Nephron progenitor cell (in vitro differentiated cells): ENCODE measurements at regions not wholly inside any gene's neighbourhood (a gene's known extent, or its start where the extent isn't known, plus 50 kb on each side); places are given as distances from the start of the nearest gene placed in this dataset.

Source experiments
- DNase-seq: peaks from one replicate; pipeline ENCODE4 v3.0.0; 2021
- H3K27ac Mint-ChIP-seq: 2 replicates; pipeline ENCODE4 v1.8.0; 2021; ENCODE audit warnings: mild to moderate bottlenecking, moderate library complexity, mixed read lengths
- H3K27me3 Mint-ChIP-seq: 2 replicates; pipeline ENCODE4 v1.8.0; 2021; ENCODE audit warnings: mild to moderate bottlenecking, low read depth, mixed read lengths; ENCODE audit not compliant: poor library complexity
- H3K36me3 Mint-ChIP-seq: 2 replicates; pipeline ENCODE4 v1.8.0; 2021; ENCODE audit warnings: low read depth, mixed read lengths
- H3K4me1 Mint-ChIP-seq: 2 replicates; pipeline ENCODE4 v1.8.0; 2021; ENCODE audit warnings: mixed read lengths
- H3K4me3 Mint-ChIP-seq: 2 replicates; pipeline ENCODE4 v1.8.0; 2021; ENCODE audit warnings: mild to moderate bottlenecking, moderate library complexity, mixed read lengths
- H3K9me3 Mint-ChIP-seq: 2 replicates; pipeline ENCODE4 v1.8.0; 2021; ENCODE audit warnings: mild to moderate bottlenecking, moderate library complexity, mixed read lengths
- CTCF ChIP-seq: fragments of 200-600 bp; sonication (generic); IDR thresholded peaks from 2 replicates; pipeline ENCODE4 v1.5.0; 2021; ENCODE audit warnings: antibody characterized with exemption

GRCh38 chr4:129901205-129901604 is 805.3 kb downstream of the C4orf33 start:
- TF ChIP-seq CTCF, result no peak
- peaks cover 3% of the 10 kb centered on the region for H3K27me3 Mint-ChIP-seq
- peaks cover 3% of the 10 kb centered on the region for H3K4me1 Mint-ChIP-seq
- peaks cover 5% of the 10 kb centered on the region for H3K36me3 Mint-ChIP-seq
- DNase-seq, result no peak
- H3K4me3 Mint-ChIP-seq, result no peak overlapping the region
- H3K9me3 Mint-ChIP-seq, result peaks cover 24% of the 10 kb centered on the region
- H3K27ac Mint-ChIP-seq, result no peak overlapping the region

GRCh38 chr4:129903861-129904260 is 807.9 kb downstream of the C4orf33 start:
- Mint-ChIP-seq H3K4me1 (peaks cover 3% of the 10 kb centered on the region), H3K27ac (no peak overlapping the region), H3K9me3 (peaks cover 14% of the 10 kb centered on the region), H3K36me3 (no peaks in the 10 kb centered on the region), H3K27me3 (peaks cover 3% of the 10 kb centered on the region), H3K4me3 (no peak overlapping the region)
- DNase-seq, result no peak
- no peak for TF ChIP-seq CTCF

GRCh38 chr4:129905256-129905655 is 809.3 kb downstream of the C4orf33 start:
- TF ChIP-seq CTCF, result no peak
- H3K27ac Mint-ChIP-seq, result no peak overlapping the region
- no peak for DNase-seq
- H3K4me1 Mint-ChIP-seq, result peaks cover 3% of the 10 kb centered on the region
- H3K36me3 Mint-ChIP-seq, result no peaks in the 10 kb centered on the region
- H3K27me3 Mint-ChIP-seq, result peaks cover 3% of the 10 kb centered on the region
- peaks cover 7% of the 10 kb centered on the region for H3K9me3 Mint-ChIP-seq
- H3K4me3 Mint-ChIP-seq, result no peak overlapping the region

GRCh38 chr4:129908117-129908516 is 812.2 kb downstream of the C4orf33 start:
- no peak overlapping the region for H3K4me3 Mint-ChIP-seq
- no peaks in the 10 kb centered on the region for H3K4me1 Mint-ChIP-seq
- no peaks in the 10 kb centered on the region for H3K36me3 Mint-ChIP-seq
- H3K27me3 Mint-ChIP-seq, result no peaks in the 10 kb centered on the region
- TF ChIP-seq CTCF, result no peak
- no peak overlapping the region for H3K27ac Mint-ChIP-seq
- no peak for DNase-seq
- no peaks in the 10 kb centered on the region for H3K9me3 Mint-ChIP-seq

GRCh38 chr4:129916991-129917390 is 821.0 kb downstream of the C4orf33 start:
- no peaks in the 10 kb centered on the region for H3K27me3 Mint-ChIP-seq
- H3K36me3 Mint-ChIP-seq, result no peaks in the 10 kb centered on the region
- H3K27ac Mint-ChIP-seq, result no peak overlapping the region
- no peak overlapping the region for H3K4me3 Mint-ChIP-seq
- no peak for TF ChIP-seq CTCF
- DNase-seq, result no peak
- no peaks in the 10 kb centered on the region for H3K4me1 Mint-ChIP-seq
- no peaks in the 10 kb centered on the region for H3K9me3 Mint-ChIP-seq

GRCh38 chr4:129917651-129918050 is 821.7 kb downstream of the C4orf33 start:
- Mint-ChIP-seq H3K4me3 (no peak overlapping the region), H3K9me3 (no peaks in the 10 kb centered on the region), H3K36me3 (no peaks in the 10 kb centered on the region), H3K27me3 (no peaks in the 10 kb centered on the region), H3K4me1 (no peaks in the 10 kb centered on the region), H3K27ac (no peak overlapping the region)
- DNase-seq, result no peak
- no peak for TF ChIP-seq CTCF
